ENCODE measurements at regions not wholly inside any gene's neighbourhood (a gene's known extent, or its start where the extent isn't known, plus 50 kb on each side); places are given as distances from the start of the nearest gene placed in this dataset.

GRCh38 chr14:100674897-100675619 lies 51.6 kb upstream of the DLK1 start:
- DNase-seq, result no peak

- peak; percentile 44 for DNase-seq
These were observed 50.7 kb upstream of the DLK1 start for GRCh38 chr14:100675699-100676684.
